Type B pancreatic cell (in vitro differentiated cells): ENCODE measurements at regions not wholly inside any gene's neighbourhood (a gene's known extent, or its start where the extent isn't known, plus 50 kb on each side); places are given as distances from the start of the nearest gene placed in this dataset.

Experiments
- DNase-seq: peaks from one replicate; pipeline ENCODE4 v3.0.0; 2021; ENCODE audit warnings: mixed read lengths; ENCODE audit not compliant: unreplicated experiment; ENCODE audit errors: extremely low spot score
- H3K27ac Mint-ChIP-seq: 2 replicates; pipeline ENCODE4 v1.8.0; 2021; ENCODE audit warnings: mild to moderate bottlenecking, mixed read lengths
- H3K27me3 Mint-ChIP-seq: 2 replicates; pipeline ENCODE4 v1.8.0; 2021; ENCODE audit warnings: mixed read lengths
- H3K36me3 Mint-ChIP-seq: 2 replicates; pipeline ENCODE4 v1.8.0; 2021; ENCODE audit warnings: mixed read lengths
- H3K4me1 Mint-ChIP-seq: one replicate; pipeline ENCODE4 v1.8.0; 2021; ENCODE audit warnings: mixed read lengths; ENCODE audit not compliant: unreplicated experiment
- H3K4me3 Mint-ChIP-seq: 2 replicates; pipeline ENCODE4 v1.8.0; 2021; ENCODE audit warnings: mild to moderate bottlenecking, mixed read lengths
- H3K9me3 Mint-ChIP-seq: 2 replicates; pipeline ENCODE4 v1.8.0; 2021; ENCODE audit warnings: mixed read lengths
- TF ChIP-seq, protein P1 (sequence below): fragments of 200-600 bp; sonication (generic); conservative IDR thresholded peaks from 2 replicates; pipeline ENCODE4 v1.5.0; 2021; ENCODE audit warnings: antibody characterized with exemption, mild to moderate bottlenecking

DNA sequence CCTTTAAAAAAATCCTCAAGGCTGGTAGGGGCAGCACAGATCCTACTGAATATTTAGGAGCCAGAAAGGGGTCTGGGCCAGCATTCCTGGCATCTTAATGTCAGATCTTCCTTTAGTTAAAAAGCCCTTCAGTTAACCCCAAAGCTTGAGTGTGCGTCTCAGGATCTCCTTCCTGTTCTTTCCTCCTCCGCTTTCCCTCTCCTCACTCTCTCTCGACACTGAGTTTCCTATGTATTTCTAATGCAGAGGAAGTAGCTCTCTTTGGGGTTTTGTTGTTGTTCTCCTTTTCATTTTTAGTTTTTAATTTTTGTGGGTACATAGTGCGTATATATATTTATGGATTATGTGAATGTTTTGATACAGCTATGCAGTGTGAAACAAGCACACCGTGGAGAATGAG lies 109.9 kb upstream of the COPS8 start:
- peaks cover 5% of the 10 kb centered on the region for H3K9me3 Mint-ChIP-seq
- DNase-seq, result no peak
- H3K4me1 Mint-ChIP-seq, result peaks cover 58% of the 10 kb centered on the region
- H3K27me3 Mint-ChIP-seq, result peaks cover 12% of the 10 kb centered on the region
- H3K36me3 Mint-ChIP-seq, result no peaks in the 10 kb centered on the region
- TF ChIP-seq, protein P1, sequence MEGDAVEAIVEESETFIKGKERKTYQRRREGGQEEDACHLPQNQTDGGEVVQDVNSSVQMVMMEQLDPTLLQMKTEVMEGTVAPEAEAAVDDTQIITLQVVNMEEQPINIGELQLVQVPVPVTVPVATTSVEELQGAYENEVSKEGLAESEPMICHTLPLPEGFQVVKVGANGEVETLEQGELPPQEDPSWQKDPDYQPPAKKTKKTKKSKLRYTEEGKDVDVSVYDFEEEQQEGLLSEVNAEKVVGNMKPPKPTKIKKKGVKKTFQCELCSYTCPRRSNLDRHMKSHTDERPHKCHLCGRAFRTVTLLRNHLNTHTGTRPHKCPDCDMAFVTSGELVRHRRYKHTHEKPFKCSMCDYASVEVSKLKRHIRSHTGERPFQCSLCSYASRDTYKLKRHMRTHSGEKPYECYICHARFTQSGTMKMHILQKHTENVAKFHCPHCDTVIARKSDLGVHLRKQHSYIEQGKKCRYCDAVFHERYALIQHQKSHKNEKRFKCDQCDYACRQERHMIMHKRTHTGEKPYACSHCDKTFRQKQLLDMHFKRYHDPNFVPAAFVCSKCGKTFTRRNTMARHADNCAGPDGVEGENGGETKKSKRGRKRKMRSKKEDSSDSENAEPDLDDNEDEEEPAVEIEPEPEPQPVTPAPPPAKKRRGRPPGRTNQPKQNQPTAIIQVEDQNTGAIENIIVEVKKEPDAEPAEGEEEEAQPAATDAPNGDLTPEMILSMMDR, result no peak
- H3K4me3 Mint-ChIP-seq, result no peak overlapping the region
- H3K27ac Mint-ChIP-seq, result no peak overlapping the region

DNA sequence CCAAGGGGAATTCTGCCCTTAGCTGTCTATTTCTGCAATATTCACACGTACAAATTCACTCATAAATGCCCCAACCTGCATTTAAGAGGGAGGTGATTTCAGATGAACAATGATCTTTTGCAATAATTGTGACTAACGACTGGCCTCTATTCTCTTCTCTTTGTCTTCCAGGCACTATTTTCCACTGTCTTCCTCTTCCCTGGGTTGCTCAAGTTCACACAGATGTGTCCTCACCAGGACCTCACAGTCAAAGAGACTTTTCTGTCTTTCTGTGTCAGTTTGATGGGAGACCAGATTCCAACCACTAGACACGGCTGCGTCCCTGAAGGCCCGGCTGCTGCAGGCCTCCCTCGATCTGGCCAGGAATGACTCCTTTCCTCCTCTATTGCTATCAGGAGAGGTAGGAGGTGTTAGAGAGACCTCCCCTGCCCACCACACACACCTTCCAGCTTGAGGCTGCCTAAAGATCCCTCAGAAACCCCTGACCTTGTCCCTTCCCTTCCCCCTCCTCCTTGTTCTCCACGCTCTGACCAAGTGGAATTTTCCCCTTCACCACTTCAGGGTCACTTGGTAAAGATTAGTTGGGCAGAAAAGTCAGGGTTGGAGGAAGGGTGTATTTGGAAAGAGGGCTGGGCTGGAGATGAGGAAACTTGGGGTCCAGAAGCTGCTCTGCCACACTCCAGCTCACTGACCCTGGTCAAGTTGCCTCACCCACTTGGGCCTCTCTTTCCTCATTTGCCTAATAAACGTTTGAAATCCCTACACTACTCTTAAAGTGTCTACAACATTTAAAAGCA lies 109.2 kb upstream of the COPS8 start:
- Mint-ChIP-seq H3K27me3 (peaks cover 12% of the 10 kb centered on the region), H3K4me3 (no peak overlapping the region), H3K4me1 (peaks cover 52% of the 10 kb centered on the region), H3K36me3 (no peaks in the 10 kb centered on the region), H3K9me3 (peaks cover 5% of the 10 kb centered on the region), H3K27ac (no peak overlapping the region)
- TF ChIP-seq, protein P1, result no peak
- DNase-seq, result no peak

DNA sequence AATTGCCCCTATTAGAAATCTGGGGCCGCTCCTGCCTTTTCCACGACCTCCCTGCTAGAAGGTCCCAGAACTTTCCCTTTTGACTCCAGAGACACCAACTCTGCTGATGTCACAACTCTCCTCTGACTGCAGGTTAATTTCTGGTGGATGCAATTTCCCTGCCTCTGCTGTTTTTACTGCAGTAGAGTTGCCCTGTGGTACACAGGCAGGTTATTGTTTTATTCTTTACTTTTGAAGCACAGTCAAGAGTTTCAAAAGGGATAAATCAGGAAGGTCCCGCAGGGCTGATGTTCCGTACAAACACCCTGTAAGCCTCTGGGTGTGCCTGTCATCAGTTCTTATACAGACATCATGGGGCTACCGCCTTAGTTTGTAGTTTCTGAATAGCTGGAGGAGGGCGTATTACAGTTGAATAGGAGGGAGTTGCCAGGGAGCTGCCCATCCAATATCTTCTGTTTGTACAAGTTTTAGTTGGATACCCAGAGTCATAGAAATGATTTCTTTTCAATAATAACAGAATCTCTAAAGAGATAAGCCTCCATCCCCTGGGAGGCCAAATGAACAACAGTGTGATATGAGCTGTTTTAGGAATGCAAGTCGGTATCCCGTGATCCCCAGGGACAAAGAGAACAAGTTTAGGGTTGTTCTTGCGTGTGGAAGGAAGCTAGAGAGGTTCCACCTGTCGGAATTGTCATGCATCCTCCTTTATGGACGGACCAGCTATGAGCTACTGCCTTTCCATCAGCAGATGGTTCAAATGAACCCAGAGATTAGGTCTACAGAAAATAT lies 108.4 kb upstream of the COPS8 start:
- H3K27me3 Mint-ChIP-seq, result peaks cover 12% of the 10 kb centered on the region
- H3K36me3 Mint-ChIP-seq, result no peaks in the 10 kb centered on the region
- TF ChIP-seq, protein P1, result no peak
- H3K4me1 Mint-ChIP-seq, result peaks cover 44% of the 10 kb centered on the region
- H3K4me3 Mint-ChIP-seq, result no peak overlapping the region
- H3K9me3 Mint-ChIP-seq, result peaks cover 5% of the 10 kb centered on the region
- H3K27ac Mint-ChIP-seq, result no peak overlapping the region
- DNase-seq, result no peak

DNA sequence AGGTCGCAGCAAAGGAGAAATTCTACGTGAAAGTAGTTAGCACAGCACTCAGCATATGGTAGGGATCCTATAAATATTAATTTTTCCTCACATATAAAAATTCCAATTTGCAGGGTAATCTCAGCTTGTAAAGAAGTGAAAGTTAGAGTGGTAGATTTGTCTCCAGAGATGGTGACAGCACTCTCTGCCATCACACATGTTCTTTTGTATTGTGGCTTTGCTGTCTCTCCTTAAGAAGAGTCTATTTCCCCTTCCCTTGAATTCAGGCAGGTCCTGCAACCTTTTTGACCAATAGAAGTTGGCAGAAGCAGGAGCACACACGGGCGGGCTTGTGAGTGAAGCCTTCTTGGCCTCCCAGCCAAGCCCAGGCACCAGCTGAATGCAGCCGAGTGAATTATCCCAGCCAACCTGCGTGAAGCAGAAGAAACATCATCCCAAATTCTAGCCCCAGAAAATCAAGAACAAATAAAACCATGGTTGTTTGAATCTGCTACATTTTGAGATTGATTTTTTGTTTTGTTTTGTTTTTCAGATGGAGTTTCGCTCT lies 107.8 kb upstream of the COPS8 start:
- no peaks in the 10 kb centered on the region for H3K36me3 Mint-ChIP-seq
- no peak overlapping the region for H3K4me3 Mint-ChIP-seq
- TF ChIP-seq, protein P1, result no peak
- H3K9me3 Mint-ChIP-seq, result peaks cover 12% of the 10 kb centered on the region
- DNase-seq, result no peak
- peaks cover 38% of the 10 kb centered on the region for H3K4me1 Mint-ChIP-seq
- no peak overlapping the region for H3K27ac Mint-ChIP-seq
- peaks cover 12% of the 10 kb centered on the region for H3K27me3 Mint-ChIP-seq

DNA sequence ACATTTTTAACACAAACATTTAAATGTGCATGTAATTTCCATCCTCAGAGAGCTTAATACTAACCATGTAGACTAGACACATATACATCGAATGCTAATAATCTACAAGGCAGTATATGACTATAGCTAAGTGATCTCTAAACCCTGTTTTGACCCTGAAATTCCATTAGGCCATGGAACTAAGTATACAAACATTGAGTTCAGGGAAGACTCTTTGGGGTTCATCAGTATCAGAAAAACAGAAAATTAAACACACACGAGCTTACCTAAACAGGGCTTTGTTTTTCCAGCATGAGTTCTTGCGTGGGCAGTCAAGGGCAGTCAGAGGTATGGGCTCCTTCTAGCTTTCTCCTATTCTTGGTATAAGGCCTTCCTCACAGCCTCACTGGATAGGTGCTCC lies 106.0 kb upstream of the COPS8 start:
- DNase-seq, result no peak
- H3K9me3 Mint-ChIP-seq, result peaks cover 12% of the 10 kb centered on the region
- H3K36me3 Mint-ChIP-seq, result no peaks in the 10 kb centered on the region
- H3K4me1 Mint-ChIP-seq, result peaks cover 26% of the 10 kb centered on the region
- H3K27me3 Mint-ChIP-seq, result peaks cover 12% of the 10 kb centered on the region
- no peak overlapping the region for H3K4me3 Mint-ChIP-seq
- TF ChIP-seq, protein P1, result no peak
- H3K27ac Mint-ChIP-seq, result no peak overlapping the region
